SU-DHL-6 (cell line): ENCODE measurements at regions not wholly inside any gene's neighbourhood (a gene's known extent, or its start where the extent isn't known, plus 50 kb on each side); places are given as distances from the start of the nearest gene placed in this dataset.

ENCODE experiments used
- H2AFZ ChIP-seq: fragments of 200-600 bp; sonication (generic); 2 replicates; pipeline ENCODE4 v1.6.1; 2014; ENCODE audit warnings: low read depth, mild to moderate bottlenecking, moderate library complexity, mixed read lengths, antibody characterized with exemption, low read length; ENCODE audit not compliant: severe bottlenecking
- H3F3A ChIP-seq: fragments of 200-600 bp; shearing (Covaris generic); 2 replicates; pipeline ENCODE4 v1.6.0; 2016; ENCODE audit warnings: antibody characterized with exemption, mild to moderate bottlenecking; ENCODE audit not compliant: insufficient read depth
- H3K27ac ChIP-seq: fragments of 200-600 bp; sonication (generic); 2 replicates; pipeline ENCODE4 v1.5.1; 2016; ENCODE audit warnings: low read depth, mild to moderate bottlenecking, low read length, moderate library complexity, mixed read lengths
- H3K27me3 ChIP-seq: fragments of 200-600 bp; sonication (generic), shearing (Covaris generic); 2 replicates; pipeline ENCODE4 v1.6.0; 2014; ENCODE audit warnings: mild to moderate bottlenecking, low read length
- H3K36me3 ChIP-seq: fragments of 200-600 bp; sonication (generic); 2 replicates; pipeline ENCODE4 v1.6.1; 2014; ENCODE audit warnings: mild to moderate bottlenecking, low read length, mixed read lengths
- H3K4me2 ChIP-seq: fragments of 300-600, 200-600 bp; shearing (Covaris generic), sonication (generic); 2 replicates; pipeline ENCODE4 v1.6.0; 2014; ENCODE audit warnings: low read length, low read depth, mild to moderate bottlenecking; ENCODE audit not compliant: poor library complexity, severe bottlenecking
- H3K4me3 ChIP-seq: fragments of 200-600 bp; sonication (generic); 2 replicates; pipeline ENCODE4 v1.5.1; 2014; ENCODE audit warnings: antibody characterized with exemption, low read length, mild to moderate bottlenecking, mixed read lengths; ENCODE audit not compliant: insufficient read depth, poor library complexity, severe bottlenecking
- H3K79me2 ChIP-seq: fragments of 200-600 bp; sonication (generic); 2 replicates; pipeline ENCODE4 v1.6.1; 2014; ENCODE audit warnings: mild to moderate bottlenecking, low read length, moderate library complexity; ENCODE audit not compliant: insufficient read depth
- H3K9ac ChIP-seq: fragments of 200-600 bp; sonication (generic); 2 replicates; pipeline ENCODE4 v1.7.0; 2014; ENCODE audit warnings: mild to moderate bottlenecking, low read length
- H3K9me2 ChIP-seq: fragments of 200-600 bp; sonication (generic); replicated peaks from 2 replicates; pipeline ENCODE4 v1.6.1; 2014; ENCODE audit warnings: low read length; ENCODE audit not compliant: insufficient read depth
- H3K9me3 ChIP-seq: fragments of 200-600 bp; sonication (generic); 2 replicates; pipeline ENCODE4 v1.6.1; 2014; ENCODE audit warnings: low read length, mixed read lengths; ENCODE audit not compliant: insufficient read depth
- H4K20me1 ChIP-seq: fragments of 200-600 bp; sonication (generic); 2 replicates; pipeline ENCODE4 v1.6.1; 2014; ENCODE audit warnings: low read depth, mild to moderate bottlenecking, antibody characterized with exemption, low read length, moderate library complexity, mixed read lengths
- CTCF ChIP-seq: fragments of 200-600 bp; sonication (generic); IDR thresholded peaks from one replicate; pipeline ENCODE4 v1.5.1; 2017; ENCODE audit warnings: antibody characterized with exemption, mild to moderate bottlenecking, low read length, moderate library complexity; ENCODE audit not compliant: insufficient read depth, poor library complexity, severe bottlenecking
- EZH2phosphoT487 ChIP-seq: fragments of 200-600 bp; sonication (generic), shearing (Covaris generic); conservative IDR thresholded peaks from 2 replicates; pipeline ENCODE4 v1.6.1; 2018; ENCODE audit warnings: mild to moderate bottlenecking, antibody characterized with exemption, low read length, moderate library complexity, mixed read lengths

GRCh38 chr5:103718108-103718507, 155.5 kb upstream of the NUDT12 start:
- no peaks in the 10 kb centered on the region for H3K79me2 ChIP-seq
- TF ChIP-seq CTCF, result no peak
- no peak for TF ChIP-seq EZH2phosphoT487

GRCh38 chr5:103708601-103709000, 146.0 kb upstream of the NUDT12 start:
- no peak overlapping the region for H2AFZ ChIP-seq
- H3K4me2 ChIP-seq, result no peak overlapping the region

More at GRCh38 chr5:103718108-103718507, 155.5 kb upstream of the NUDT12 start:
- H2AFZ ChIP-seq, result no peak overlapping the region
- no peak overlapping the region for H3K9ac ChIP-seq
- H3F3A ChIP-seq, result no peaks in the 10 kb centered on the region
- peaks cover 14% of the 10 kb centered on the region; the same call in 1 of the 2 replicates for H3K9me3 ChIP-seq
- no peaks in the 10 kb centered on the region for H3K9me2 ChIP-seq
- no peaks in the 10 kb centered on the region for H3K27me3 ChIP-seq
- H3K36me3 ChIP-seq, result no peaks in the 10 kb centered on the region
- no peak overlapping the region for H3K4me3 ChIP-seq
- no peaks in the 10 kb centered on the region for H4K20me1 ChIP-seq
- H3K27ac ChIP-seq, result no peak overlapping the region
- H3K4me2 ChIP-seq, result no peak overlapping the region

GRCh38 chr5:103706939-103707682, 144.5 kb upstream of the NUDT12 start:
- Histone ChIP-seq H3F3A (no peaks in the 10 kb centered on the region), H3K9ac (no peak overlapping the region), H3K79me2 (no peaks in the 10 kb centered on the region), H3K36me3 (no peaks in the 10 kb centered on the region), H3K27me3 (no peaks in the 10 kb centered on the region), H4K20me1 (no peaks in the 10 kb centered on the region), H3K9me3 (no peaks in the 10 kb centered on the region), H3K27ac (no peak overlapping the region), H3K4me3 (no peak overlapping the region), H3K9me2 (no peaks in the 10 kb centered on the region), H2AFZ (no peak overlapping the region), H3K4me2 (no peak overlapping the region)
- no peak for TF ChIP-seq CTCF
- TF ChIP-seq EZH2phosphoT487, result no peak

More at GRCh38 chr5:103708601-103709000, 146.0 kb upstream of the NUDT12 start:
- no peak overlapping the region for H3K4me3 ChIP-seq
- H4K20me1 ChIP-seq, result no peaks in the 10 kb centered on the region
- H3K27ac ChIP-seq, result no peak overlapping the region
- TF ChIP-seq EZH2phosphoT487, result no peak
- no peak for TF ChIP-seq CTCF
- no peaks in the 10 kb centered on the region for H3K9me2 ChIP-seq
- H3K9ac ChIP-seq, result no peak overlapping the region
- H3K79me2 ChIP-seq, result no peaks in the 10 kb centered on the region
- no peaks in the 10 kb centered on the region for H3F3A ChIP-seq
- H3K27me3 ChIP-seq, result no peaks in the 10 kb centered on the region
- no peaks in the 10 kb centered on the region for H3K9me3 ChIP-seq
- no peaks in the 10 kb centered on the region for H3K36me3 ChIP-seq
